ENCODE measurements at regions not wholly inside any gene's neighbourhood (a gene's known extent, or its start where the extent isn't known, plus 50 kb on each side); places are given as distances from the start of the nearest gene placed in this dataset.

- TF ChIP-seq EZH2 (IDR thresholded peaks at IDR 0.05; ENCODE audit: borderline replicate concordance, low read depth, low read length, severe bottlenecking) (no peak), CTCF (IDR thresholded peaks at IDR 0.05; ENCODE audit: borderline replicate concordance, extremely low read depth, low read length, poor library complexity, severe bottlenecking) (no peak)
- H2AFZ ChIP-seq (ENCODE audit: low read depth, low read length): no peak overlapping the region
- H3K4me3 ChIP-seq (ENCODE audit: low read depth in 1 of 2, low read length in 2 of 2): no peak overlapping the region
- ATAC-seq (ENCODE audit: insufficient read depth, low read depth): no peak
- no peaks in the 10 kb centered on the region for H3K4me1 ChIP-seq (ENCODE audit: insufficient read depth, low read length)
- H3K79me2 ChIP-seq (ENCODE audit: insufficient read depth, low read length): no peaks in the 10 kb centered on the region
- H3K27ac ChIP-seq (ENCODE audit: low read length): no peak overlapping the region
- no peak overlapping the region for H3K4me2 ChIP-seq (ENCODE audit: insufficient read depth, low read length)
- no peaks in the 10 kb centered on the region for H3K36me3 ChIP-seq (ENCODE audit: insufficient read depth, low read length)
- no peak for DNase-seq
- no peaks in the 10 kb centered on the region for H3K27me3 ChIP-seq (ENCODE audit: insufficient read depth, low read length, poor library complexity)
- no peak overlapping the region for H3K9ac ChIP-seq (ENCODE audit: low read depth, low read length)
- H4K20me1 ChIP-seq (ENCODE audit: insufficient read depth, low read length): no peaks in the 10 kb centered on the region
- H3K9me3 ChIP-seq (ENCODE audit: insufficient read depth, low read length, severe bottlenecking): no peaks in the 10 kb centered on the region
These were observed 1042.2 kb downstream of the TMEM182 start for GRCh38 chr2:103804013-103804412.

GRCh38 chr2:103805746-103806145 is 1043.9 kb downstream of the TMEM182 start:
- no peak overlapping the region for H3K9ac ChIP-seq (ENCODE audit: low read depth, low read length)
- ATAC-seq (ENCODE audit: insufficient read depth, low read depth): no peak

GRCh38 chr2:103808814-103809213 is 1045.1 kb upstream of the POU3F3 start:
- no peaks in the 10 kb centered on the region for H3K79me2 ChIP-seq (ENCODE audit: insufficient read depth, low read length)
- ATAC-seq (ENCODE audit: insufficient read depth, low read depth): no peak

More at GRCh38 chr2:103805746-103806145, 1043.9 kb downstream of the TMEM182 start:
- H4K20me1 ChIP-seq (ENCODE audit: insufficient read depth, low read length): no peaks in the 10 kb centered on the region
- no peak overlapping the region for H3K27ac ChIP-seq (ENCODE audit: low read length)
- H3K4me3 ChIP-seq (ENCODE audit: low read depth in 1 of 2, low read length in 2 of 2): no peak overlapping the region
- no peaks in the 10 kb centered on the region for H3K79me2 ChIP-seq (ENCODE audit: insufficient read depth, low read length)
- no peak overlapping the region for H3K4me2 ChIP-seq (ENCODE audit: insufficient read depth, low read length)
- TF ChIP-seq EZH2 (IDR thresholded peaks at IDR 0.05; ENCODE audit: borderline replicate concordance, low read depth, low read length, severe bottlenecking) (no peak), CTCF (IDR thresholded peaks at IDR 0.05; ENCODE audit: borderline replicate concordance, extremely low read depth, low read length, poor library complexity, severe bottlenecking) (no peak)
- H3K4me1 ChIP-seq (ENCODE audit: insufficient read depth, low read length): no peaks in the 10 kb centered on the region
- no peak overlapping the region for H2AFZ ChIP-seq (ENCODE audit: low read depth, low read length)
- no peaks in the 10 kb centered on the region for H3K36me3 ChIP-seq (ENCODE audit: insufficient read depth, low read length)
- no peak for DNase-seq
- no peaks in the 10 kb centered on the region for H3K27me3 ChIP-seq (ENCODE audit: insufficient read depth, low read length, poor library complexity)
- H3K9me3 ChIP-seq (ENCODE audit: insufficient read depth, low read length, severe bottlenecking): no peaks in the 10 kb centered on the region

More at GRCh38 chr2:103808814-103809213, 1045.1 kb upstream of the POU3F3 start:
- Histone ChIP-seq H4K20me1 (ENCODE audit: insufficient read depth, low read length) (no peaks in the 10 kb centered on the region), H3K4me2 (ENCODE audit: insufficient read depth, low read length) (no peak overlapping the region), H3K9ac (ENCODE audit: low read depth, low read length) (no peak overlapping the region), H3K36me3 (ENCODE audit: insufficient read depth, low read length) (no peaks in the 10 kb centered on the region), H3K4me3 (ENCODE audit: low read depth in 1 of 2, low read length in 2 of 2) (no peak overlapping the region), H2AFZ (ENCODE audit: low read depth, low read length) (no peak overlapping the region), H3K9me3 (ENCODE audit: insufficient read depth, low read length, severe bottlenecking) (no peaks in the 10 kb centered on the region), H3K27me3 (ENCODE audit: insufficient read depth, low read length, poor library complexity) (no peaks in the 10 kb centered on the region), H3K27ac (ENCODE audit: low read length) (no peak overlapping the region), H3K4me1 (ENCODE audit: insufficient read depth, low read length) (no peaks in the 10 kb centered on the region)
- TF ChIP-seq CTCF (IDR thresholded peaks at IDR 0.05; ENCODE audit: borderline replicate concordance, extremely low read depth, low read length, poor library complexity, severe bottlenecking) (no peak), EZH2 (IDR thresholded peaks at IDR 0.05; ENCODE audit: borderline replicate concordance, low read depth, low read length, severe bottlenecking) (no peak)
- DNase-seq: no peak
